Activated CD4-positive, alpha-beta T cell treated with anti-CD3 and anti-CD28 coated beads, Interleukin-2, amount 10 ng/mL, durations not matched to agents 7 days and 5 days (primary cell): ENCODE measurements at regions not wholly inside any gene's neighbourhood (a gene's known extent, or its start where the extent isn't known, plus 50 kb on each side); places are given as distances from the start of the nearest gene placed in this dataset.

Experiments
- CTCF ChIA-PET: fragments of 350-600 bp; sonication (Branson Sonifier 250); formaldehyde crosslinking; loops from one replicate; lab custom pipeline; 2021; ENCODE audit warnings: antibody characterized with exemption; lab: Charles Lee
- POLR2A ChIA-PET: fragments of 350-600 bp; sonication (Branson Sonifier 250); formaldehyde crosslinking; loops from one replicate; lab custom pipeline; 2021; ENCODE audit warnings: antibody characterized with exemption; lab: Charles Lee
- DNase-seq: peaks from one replicate; pipeline ENCODE4 v3.0.0-alpha.2; 2020
- H3K27ac Mint-ChIP-seq: one replicate; pipeline ENCODE4 v1.8.0; 2021; ENCODE audit warnings: mild to moderate bottlenecking, moderate library complexity, mixed read lengths
- H3K27me3 Mint-ChIP-seq: one replicate; pipeline ENCODE4 v1.8.0; 2021; ENCODE audit warnings: mixed read lengths
- H3K36me3 Mint-ChIP-seq: one replicate; pipeline ENCODE4 v1.8.0; 2021; ENCODE audit warnings: low read depth, mixed read lengths
- H3K4me1 Mint-ChIP-seq: one replicate; pipeline ENCODE4 v1.8.0; 2021; ENCODE audit warnings: mixed read lengths
- H3K4me3 Mint-ChIP-seq: one replicate; pipeline ENCODE4 v1.8.0; 2021; ENCODE audit warnings: mild to moderate bottlenecking, moderate library complexity, mixed read lengths
- H3K9me3 Mint-ChIP-seq: one replicate; pipeline ENCODE4 v1.8.0; 2021; ENCODE audit warnings: mixed read lengths

DNA sequence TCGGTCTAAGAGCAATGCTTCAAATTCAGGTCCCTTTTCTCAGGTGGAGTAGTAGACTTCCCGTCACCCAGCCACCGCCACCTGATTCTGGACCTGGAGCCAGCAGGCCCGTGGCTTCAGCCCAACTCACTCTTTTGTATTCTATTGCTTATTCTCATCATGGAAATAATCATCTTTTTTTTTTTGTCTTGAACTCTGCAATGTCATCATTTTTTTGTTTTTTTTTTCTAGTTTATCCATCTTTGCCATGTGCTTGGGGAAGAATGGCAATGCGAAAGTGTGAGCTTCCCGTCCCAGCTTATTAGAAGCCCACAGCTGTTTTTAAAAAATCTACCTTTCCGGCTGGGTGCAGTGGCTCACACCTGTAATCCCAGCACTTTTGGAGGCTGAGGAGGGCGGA, 51.3 kb upstream of the FSTL1 start:
- no peaks in the 10 kb centered on the region for H3K4me1 Mint-ChIP-seq
- peaks cover 2% of the 10 kb centered on the region for H3K36me3 Mint-ChIP-seq
- no peaks in the 10 kb centered on the region for H3K9me3 Mint-ChIP-seq
- no peak for DNase-seq
- POLR2A ChIA-PET, result no interaction called here
- CTCF ChIA-PET, result interaction anchor here (1.3 kb wide), 1 partner anchor 57 kb away, joined by 3 read pairs; no protein-coding TSS in a partner anchor
- no peak overlapping the region for H3K4me3 Mint-ChIP-seq
- H3K27ac Mint-ChIP-seq, result no peak overlapping the region
- H3K27me3 Mint-ChIP-seq, result peaks cover 6% of the 10 kb centered on the region
